ENCODE measurements at regions not wholly inside any gene's neighbourhood (a gene's known extent, or its start where the extent isn't known, plus 50 kb on each side); places are given as distances from the start of the nearest gene placed in this dataset.

GRCh38 chr9:99425124-99425523 lies 203.0 kb downstream of the SEC61B start:
- DNase-seq (ENCODE audit: low read depth): no peak
- H3K4me3 ChIP-seq (ENCODE audit: low read depth, low read length): no peak overlapping the region

GRCh38 chr9:99425923-99426842 lies 204.1 kb downstream of the SEC61B start:
- DNase-seq (ENCODE audit: low read depth): no peak

GRCh38 chr9:99427260-99427659 lies 205.2 kb downstream of the SEC61B start:
- no peak for DNase-seq (ENCODE audit: low read depth)
- no peak overlapping the region for H3K4me3 ChIP-seq (ENCODE audit: low read depth, low read length)

More at GRCh38 chr9:99425923-99426842, 204.1 kb downstream of the SEC61B start:
- no peak overlapping the region for H3K4me3 ChIP-seq (ENCODE audit: low read depth, low read length)

- peak; percentile 48 for DNase-seq (ENCODE audit: low read depth)
- no peak overlapping the region for H3K4me3 ChIP-seq (ENCODE audit: low read depth, low read length)
Observed at GRCh38 chr9:99430301-99430700, 208.2 kb downstream of the SEC61B start.

GRCh38 chr9:99431103-99431502 lies 209.0 kb downstream of the SEC61B start:
- H3K4me3 ChIP-seq (ENCODE audit: low read depth, low read length): no peak overlapping the region
- DNase-seq (ENCODE audit: low read depth): peak; percentile 48

GRCh38 chr9:99432075-99432474 lies 210.0 kb downstream of the SEC61B start:
- no peak for DNase-seq (ENCODE audit: low read depth)
- no peak overlapping the region for H3K4me3 ChIP-seq (ENCODE audit: low read depth, low read length)

GRCh38 chr9:99433095-99433494 lies 211.0 kb downstream of the SEC61B start:
- DNase-seq (ENCODE audit: low read depth): no peak
- H3K4me3 ChIP-seq (ENCODE audit: low read depth, low read length): no peak overlapping the region

- peak; percentile 43 for DNase-seq (ENCODE audit: low read depth)
- no peak overlapping the region for H3K4me3 ChIP-seq (ENCODE audit: low read depth, low read length)
Observed at GRCh38 chr9:99433555-99433954, 211.5 kb downstream of the SEC61B start.

- H3K4me3 ChIP-seq (ENCODE audit: low read depth, low read length): no peak overlapping the region
- DNase-seq (ENCODE audit: low read depth): no peak
Observed at GRCh38 chr9:99436616-99437015, 214.5 kb downstream of the SEC61B start.

GRCh38 chr9:99437145-99437544 lies 215.1 kb downstream of the SEC61B start:
- no peak overlapping the region for H3K4me3 ChIP-seq (ENCODE audit: low read depth, low read length)
- DNase-seq (ENCODE audit: low read depth): no peak

GRCh38 chr9:99438596-99438995 lies 216.5 kb downstream of the SEC61B start:
- H3K4me3 ChIP-seq (ENCODE audit: low read depth, low read length): no peak overlapping the region
- no peak for DNase-seq (ENCODE audit: low read depth)

GRCh38 chr9:99441829-99442228 lies 219.7 kb downstream of the SEC61B start:
- no peak overlapping the region for H3K4me3 ChIP-seq (ENCODE audit: low read depth, low read length)
- DNase-seq (ENCODE audit: low read depth): no peak

GRCh38 chr9:99445371-99445891 lies 223.3 kb downstream of the SEC61B start:
- DNase-seq (ENCODE audit: low read depth): peak; percentile 95
- H3K4me3 ChIP-seq (ENCODE audit: low read depth, low read length): no peak overlapping the region

- no peak overlapping the region for H3K4me3 ChIP-seq (ENCODE audit: low read depth, low read length)
- peak; percentile 18 for DNase-seq (ENCODE audit: low read depth)
Observed at GRCh38 chr9:99445920-99446319, 223.8 kb downstream of the SEC61B start.

- H3K4me3 ChIP-seq (ENCODE audit: low read depth, low read length): no peak overlapping the region
- no peak for DNase-seq (ENCODE audit: low read depth)
Observed at GRCh38 chr9:99447951-99448350, 225.9 kb downstream of the SEC61B start.

GRCh38 chr9:99449726-99450125 lies 227.6 kb downstream of the SEC61B start:
- H3K4me3 ChIP-seq (ENCODE audit: low read depth, low read length): no peak overlapping the region
- no peak for DNase-seq (ENCODE audit: low read depth)

GRCh38 chr9:99451112-99451606 lies 229.1 kb downstream of the SEC61B start:
- no peak overlapping the region for H3K4me3 ChIP-seq (ENCODE audit: low read depth, low read length)
- DNase-seq (ENCODE audit: low read depth): no peak

- H3K4me3 ChIP-seq (ENCODE audit: low read depth, low read length): no peak overlapping the region
- no peak for DNase-seq (ENCODE audit: low read depth)
Observed at GRCh38 chr9:99457406-99457805, 235.3 kb downstream of the SEC61B start.

GRCh38 chr9:99457981-99458380 lies 235.9 kb downstream of the SEC61B start:
- no peak overlapping the region for H3K4me3 ChIP-seq (ENCODE audit: low read depth, low read length)
- DNase-seq (ENCODE audit: low read depth): no peak

- H3K4me3 ChIP-seq (ENCODE audit: low read depth, low read length): no peak overlapping the region
- DNase-seq (ENCODE audit: low read depth): no peak
Observed at GRCh38 chr9:99459919-99460318, 237.8 kb downstream of the SEC61B start.

- no peak for DNase-seq (ENCODE audit: low read depth)
- no peak overlapping the region for H3K4me3 ChIP-seq (ENCODE audit: low read depth, low read length)
Observed at GRCh38 chr9:99463131-99463530, 241.0 kb downstream of the SEC61B start.
